ENCODE measurements at regions not wholly inside any gene's neighbourhood (a gene's known extent, or its start where the extent isn't known, plus 50 kb on each side); places are given as distances from the start of the nearest gene placed in this dataset.

- DNase-seq (ENCODE audit: low read depth in 3 of 3), result no peak
Observed at GRCh38 chr1:38402230-38402815, 355.7 kb upstream of the POU3F1 start.

- DNase-seq (ENCODE audit: low read depth in 3 of 3), result no peak
Observed at GRCh38 chr1:38396606-38397005, 350.0 kb upstream of the POU3F1 start.

DNA sequence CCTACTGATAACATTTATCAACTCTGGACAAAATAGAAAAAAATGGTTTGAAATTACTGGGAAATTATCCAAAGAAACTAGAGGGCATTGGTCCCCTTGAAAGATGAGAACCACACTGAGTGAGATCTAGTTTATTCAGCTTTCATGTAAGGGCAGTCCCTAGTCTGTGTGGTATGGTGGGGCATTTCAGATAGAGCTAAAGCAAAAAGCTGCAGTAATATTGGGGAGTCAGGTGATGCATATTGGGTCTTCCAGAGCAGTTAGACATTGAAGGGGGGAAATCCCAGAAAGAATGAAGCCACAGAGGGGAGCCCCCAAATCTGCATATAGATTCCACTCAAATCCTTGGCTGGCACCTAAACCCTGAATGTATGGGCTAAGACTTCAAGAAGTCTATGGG is 347.7 kb upstream of the POU3F1 start:
- no peak for DNase-seq (ENCODE audit: low read depth in 3 of 3)

GRCh38 chr1:38392861-38393260 is 346.3 kb upstream of the POU3F1 start:
- no peak for DNase-seq (ENCODE audit: low read depth in 3 of 3)

DNA sequence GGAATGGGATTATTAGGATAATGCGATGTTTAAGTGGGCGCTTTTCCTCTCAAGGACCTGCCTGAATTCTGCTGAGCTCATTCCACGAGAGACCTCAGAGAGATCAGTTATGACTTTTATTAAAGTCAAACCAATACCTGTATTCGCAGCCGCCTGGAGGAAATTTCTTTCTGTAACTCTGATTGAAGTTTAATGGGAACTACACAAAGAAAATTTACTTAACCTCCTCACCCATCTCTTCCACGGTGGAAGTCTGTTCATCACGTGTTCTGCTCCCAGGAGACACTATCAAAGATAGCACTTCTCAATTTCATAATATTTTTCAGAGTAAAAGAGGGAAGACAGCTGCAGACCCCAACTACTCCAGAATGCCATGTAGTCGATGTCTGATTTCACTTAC is 334.7 kb upstream of the POU3F1 start:
- no peak for DNase-seq (ENCODE audit: low read depth in 3 of 3)

GRCh38 chr1:38376577-38376976 is 330.0 kb upstream of the POU3F1 start:
- DNase-seq (ENCODE audit: low read depth in 3 of 3), result no peak

- no peak for DNase-seq (ENCODE audit: low read depth in 3 of 3)
Observed at GRCh38 chr1:38375035-38375434, 328.4 kb upstream of the POU3F1 start.

- no peak for DNase-seq (ENCODE audit: low read depth in 3 of 3)
Observed at GRCh38 chr1:38371505-38371844, 324.9 kb upstream of the POU3F1 start.

DNA sequence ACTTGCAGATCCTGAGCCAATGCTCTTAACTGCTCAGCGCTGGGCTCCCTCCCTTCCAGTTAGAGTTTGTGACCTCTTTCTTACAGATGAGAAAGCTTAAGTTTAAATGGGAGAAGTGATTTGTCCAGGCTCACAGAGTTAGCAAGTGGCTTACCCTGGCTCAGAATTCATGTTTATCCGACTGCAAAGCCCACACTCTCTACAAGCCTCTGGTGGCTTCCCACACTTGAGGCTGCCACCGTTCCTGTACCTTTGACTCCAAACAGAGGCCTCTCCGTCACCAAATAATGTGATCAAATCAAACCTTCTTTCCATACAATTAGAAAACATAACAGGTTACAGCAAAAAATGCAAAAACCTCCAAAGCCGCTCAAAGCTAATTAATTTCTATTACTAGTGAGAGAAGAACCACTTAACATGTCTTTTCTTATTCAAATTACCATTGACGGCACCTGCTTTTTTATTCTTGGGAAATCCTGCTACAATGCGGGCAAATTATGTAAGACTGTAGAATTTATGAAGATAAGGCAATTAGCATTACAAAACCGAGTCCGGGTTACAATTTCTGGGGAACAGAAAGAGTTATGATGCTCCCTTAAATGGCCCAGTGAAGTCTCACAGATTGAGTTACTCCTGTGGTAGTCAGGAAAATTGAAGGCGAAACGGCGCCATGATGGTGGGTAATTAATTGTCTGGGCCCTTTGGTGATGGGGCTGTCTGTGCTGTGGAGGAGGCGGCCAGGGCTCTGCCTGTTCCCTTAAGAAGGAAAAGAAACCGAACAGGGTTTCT is 324.3 kb upstream of the POU3F1 start:
- DNase-seq (ENCODE audit: low read depth in 3 of 3), result no peak

DNA sequence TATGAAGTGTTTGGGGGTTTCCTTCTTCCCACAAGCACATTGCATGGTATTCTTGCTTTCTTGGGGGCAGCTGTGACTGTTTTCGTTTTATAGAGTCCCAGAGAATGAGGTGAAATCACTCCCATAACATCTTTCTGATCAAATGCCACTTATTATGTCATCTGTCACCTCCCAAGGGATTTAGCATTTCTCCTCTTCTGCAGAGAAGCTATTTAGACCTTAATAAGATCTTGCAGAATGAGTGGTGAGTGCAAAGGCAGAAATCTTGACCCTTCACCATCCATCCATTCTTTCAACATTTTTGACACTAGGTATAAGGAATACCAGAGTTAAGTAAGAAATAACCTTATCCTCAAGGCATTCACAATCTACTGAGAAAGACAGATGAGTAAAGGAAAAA is 318.6 kb upstream of the POU3F1 start:
- DNase-seq (ENCODE audit: low read depth in 3 of 3), result no peak

DNA sequence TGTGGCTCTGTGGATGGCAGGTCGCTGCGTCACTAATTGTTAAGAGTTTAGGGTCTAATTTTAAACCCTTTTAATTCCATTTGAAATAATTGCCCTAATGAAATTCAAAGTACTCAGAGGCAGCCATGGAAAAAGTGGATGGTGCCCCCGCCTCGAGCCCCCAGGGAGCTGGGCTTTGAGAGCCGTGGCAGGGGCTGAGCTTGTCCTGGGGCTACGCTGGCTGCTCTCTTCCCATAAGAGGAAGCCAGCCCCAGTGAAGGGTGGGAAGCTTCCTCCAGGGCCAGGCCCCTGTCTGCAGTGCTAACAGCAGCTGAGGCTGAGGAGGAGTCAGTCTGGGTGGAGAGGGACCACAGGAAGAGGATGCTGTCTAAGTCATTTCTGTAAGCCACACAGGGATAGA is 315.0 kb upstream of the POU3F1 start:
- DNase-seq (ENCODE audit: low read depth in 3 of 3), result no peak

DNA sequence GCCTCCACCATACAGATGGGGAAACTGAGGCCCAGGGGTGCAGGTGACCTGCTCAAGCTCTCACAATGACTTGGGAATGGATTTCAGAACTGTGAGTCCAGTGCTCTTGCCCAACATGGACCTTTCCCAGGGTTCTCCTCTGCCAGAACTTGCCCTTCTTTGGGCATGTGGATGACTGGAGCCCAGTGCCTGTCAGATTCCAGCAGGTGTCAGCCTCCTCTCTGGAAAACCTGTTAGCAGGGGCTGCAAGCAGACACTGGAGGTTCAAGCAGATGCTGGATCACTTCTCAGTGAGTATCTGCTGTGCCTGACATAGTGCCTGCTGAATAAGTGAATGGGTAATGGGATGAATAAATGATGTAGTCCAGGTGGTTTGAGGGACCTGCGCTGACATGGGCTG is 314.2 kb upstream of the POU3F1 start:
- DNase-seq (ENCODE audit: low read depth in 3 of 3), result no peak

DNA sequence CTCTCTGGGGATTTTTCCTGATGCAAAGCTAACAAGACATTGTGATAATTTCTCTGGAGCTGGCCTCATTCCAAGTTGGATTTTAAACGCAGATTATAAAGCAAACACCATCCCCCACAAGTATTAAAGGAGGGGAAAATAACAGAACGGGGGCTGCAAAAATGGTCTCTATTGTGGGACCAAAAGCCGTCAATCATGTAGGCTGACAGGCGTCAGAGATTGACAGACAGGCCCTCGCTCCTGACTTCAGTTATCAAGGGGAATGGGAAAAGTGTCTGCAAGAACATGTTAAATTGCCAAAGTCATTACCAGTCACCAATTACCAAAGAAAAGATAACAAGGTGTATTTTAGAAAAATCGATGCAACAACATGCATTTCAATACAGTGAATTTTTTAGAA is 307.4 kb upstream of the POU3F1 start:
- DNase-seq (ENCODE audit: low read depth in 3 of 3), result no peak

- no peak for DNase-seq (ENCODE audit: low read depth in 3 of 3)
Observed at GRCh38 chr1:38352869-38353268, 306.3 kb upstream of the POU3F1 start.

DNA sequence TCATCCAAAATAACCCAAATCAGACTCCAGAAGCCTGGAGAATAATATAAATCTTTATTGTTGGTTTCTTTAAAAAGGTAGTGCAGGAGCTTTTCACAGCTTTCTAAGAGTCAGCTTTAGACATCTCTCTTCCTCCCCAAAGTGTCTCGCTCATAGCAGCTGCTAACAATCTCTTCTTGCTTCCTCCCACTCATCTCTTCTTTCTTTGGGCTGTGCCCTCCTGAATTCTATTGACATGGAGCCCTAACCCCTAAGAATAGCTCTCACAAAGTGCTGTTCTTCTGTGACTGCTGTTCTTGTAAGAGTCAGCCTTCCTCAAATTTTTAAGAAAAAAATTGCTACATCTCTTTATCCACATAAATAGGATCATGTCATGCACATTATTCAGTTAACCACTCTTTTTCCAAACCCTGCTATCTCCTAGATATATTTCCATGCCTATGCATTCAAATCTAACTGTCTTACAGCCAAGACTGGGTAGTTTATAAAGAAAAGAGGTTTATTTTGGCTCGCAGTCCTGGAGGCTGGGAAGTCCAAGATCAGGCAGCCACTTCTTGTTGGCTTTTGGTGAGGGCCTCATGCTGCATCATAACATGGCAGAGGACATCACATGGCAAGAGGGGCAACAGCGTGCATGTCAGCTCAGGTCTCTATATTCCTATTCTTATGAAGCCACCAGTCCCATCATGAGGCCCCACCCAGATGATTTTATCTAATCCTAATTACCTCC is 301.0 kb upstream of the POU3F1 start:
- no peak for DNase-seq (ENCODE audit: low read depth in 3 of 3)

DNA sequence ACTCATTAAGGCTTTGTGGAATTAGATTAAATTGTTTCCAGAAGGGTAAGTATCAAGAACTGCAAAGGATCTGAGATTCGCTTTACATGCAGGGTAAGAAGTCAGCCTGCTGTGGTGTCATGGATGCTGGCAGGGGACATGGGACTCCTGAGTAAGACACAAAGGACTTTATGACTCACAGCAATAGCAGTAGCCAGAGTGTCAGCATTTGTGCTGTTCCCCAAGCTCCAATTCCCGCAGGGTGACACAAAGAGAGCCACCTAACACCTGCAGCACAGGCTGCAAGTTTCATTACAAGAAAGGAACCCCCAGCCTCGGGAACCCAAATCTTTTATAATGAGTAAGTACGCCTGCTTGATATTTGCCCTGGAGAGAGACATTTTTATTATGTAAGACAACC is 298.1 kb upstream of the POU3F1 start:
- DNase-seq (ENCODE audit: low read depth in 3 of 3), result peak in 1 of 3 experiments; percentile 2

GRCh38 chr1:38341694-38342093 is 295.1 kb upstream of the POU3F1 start:
- DNase-seq (ENCODE audit: low read depth in 3 of 3), result no peak

DNA sequence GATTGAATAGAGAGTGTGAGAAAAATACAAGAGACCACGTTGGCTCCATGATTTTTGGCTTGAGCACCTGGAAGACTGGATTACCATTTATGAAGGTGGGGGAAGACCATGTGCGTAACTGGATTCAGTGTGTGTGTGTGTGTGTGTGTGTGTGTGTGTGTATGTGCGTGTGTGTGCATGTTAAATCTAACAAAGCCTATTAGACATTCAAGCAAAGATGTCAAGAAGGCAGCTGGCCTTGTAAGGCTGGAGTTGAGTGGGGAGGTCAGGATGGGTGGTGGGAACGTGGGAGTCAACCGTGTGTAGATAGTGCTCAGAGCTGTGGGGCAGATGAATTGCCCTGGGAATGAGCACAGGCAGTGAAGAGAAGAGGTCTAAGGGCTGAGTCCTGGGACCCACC is 293.8 kb upstream of the POU3F1 start:
- no peak for DNase-seq (ENCODE audit: low read depth in 3 of 3)

DNA sequence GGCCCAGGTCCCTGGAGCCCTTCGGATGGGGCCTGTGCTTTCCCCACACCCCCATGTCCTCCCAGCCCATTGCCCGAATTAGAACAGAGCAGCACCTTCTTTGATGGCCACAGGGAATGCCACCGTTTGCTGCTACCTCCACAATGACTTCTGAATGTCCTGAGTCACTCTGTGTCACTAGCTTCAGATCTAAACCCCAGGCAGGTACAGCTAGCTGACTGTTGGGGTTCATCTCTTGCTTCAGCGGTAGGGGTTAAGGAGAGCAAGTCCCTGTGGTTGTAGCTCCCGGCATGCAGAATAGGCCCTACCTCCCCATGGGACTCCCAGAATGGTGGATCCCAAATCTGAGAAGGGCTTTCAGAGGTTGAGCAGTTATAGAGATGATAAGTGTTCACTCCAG is 291.1 kb upstream of the POU3F1 start:
- DNase-seq (ENCODE audit: low read depth in 3 of 3), result no peak

- DNase-seq (ENCODE audit: low read depth in 3 of 3), result no peak
Observed at GRCh38 chr1:38336961-38337360, 290.4 kb upstream of the POU3F1 start.

- DNase-seq (ENCODE audit: low read depth in 3 of 3), result no peak
Observed at GRCh38 chr1:38336301-38336923, 289.8 kb upstream of the POU3F1 start.

DNA sequence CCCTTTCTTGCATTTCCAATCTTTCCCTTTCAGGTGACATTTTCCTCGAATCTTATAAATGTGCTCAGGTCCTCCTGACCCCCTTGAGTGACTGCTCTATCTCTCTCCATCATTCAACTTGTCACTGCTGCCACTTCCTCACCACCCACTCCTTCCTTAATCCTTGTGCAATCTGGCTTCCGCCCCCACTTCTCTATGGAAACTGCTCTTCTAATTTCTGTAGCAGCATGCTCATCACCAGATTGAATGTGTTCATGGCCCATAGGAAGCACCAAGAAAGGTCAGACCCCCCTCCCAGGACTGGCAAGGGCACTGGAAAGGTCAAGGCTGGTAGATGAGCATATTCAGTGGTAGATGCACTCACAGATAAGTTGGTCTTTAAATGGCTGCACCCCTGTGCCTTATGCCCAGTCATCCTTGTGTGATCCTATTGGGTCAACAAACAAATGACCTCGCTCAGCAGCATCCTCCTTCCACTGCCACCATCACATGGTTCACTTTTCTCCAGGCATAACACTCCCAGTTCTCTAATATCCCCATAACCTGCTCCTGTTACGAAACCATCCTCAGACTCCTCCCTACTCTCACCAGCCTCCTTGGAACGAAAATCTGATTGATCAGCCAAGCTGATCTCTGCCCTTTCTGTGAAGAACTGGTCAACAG is 288.5 kb upstream of the POU3F1 start:
- DNase-seq (ENCODE audit: low read depth in 3 of 3), result peak in 1 of 3 experiments; percentile 3
